OCI-LY1 (cell line): ENCODE measurements at regions not wholly inside any gene's neighbourhood (a gene's known extent, or its start where the extent isn't known, plus 50 kb on each side); places are given as distances from the start of the nearest gene placed in this dataset.

Source experiments
- CTCF ChIP-seq: fragments of 200-600 bp; sonication (generic), shearing (Covaris generic); IDR thresholded peaks from 2 replicates; pipeline ENCODE4 v1.5.1; 2017; ENCODE audit warnings: mild to moderate bottlenecking, antibody characterized with exemption, low read length, moderate library complexity, mixed read lengths
- EZH2 ChIP-seq: fragments of 200-600 bp; sonication (generic), shearing (Covaris generic); IDR thresholded peaks from 2 replicates; pipeline ENCODE4 v1.8.0; 2017; ENCODE audit warnings: borderline replicate concordance, mixed run types, mild to moderate bottlenecking, antibody characterized with exemption, low read length, moderate library complexity, mixed read lengths

- TF ChIP-seq CTCF = no peak
- no peak for TF ChIP-seq EZH2
Observed at GRCh38 chr21:27301220-27301619, 334.3 kb upstream of the ADAMTS5 start.
